ENCODE measurements at regions not wholly inside any gene's neighbourhood (a gene's known extent, or its start where the extent isn't known, plus 50 kb on each side); places are given as distances from the start of the nearest gene placed in this dataset.

- Histone ChIP-seq H3K4me1 (no peaks in the 10 kb centered on the region), H3K4me3 (no peak overlapping the region), H3K27me3 (peaks cover 0 to 63% (median 27%) of the 10 kb centered on the region in 7 donors), H3K9me3 (no peaks in the 10 kb centered on the region), H3K27ac (no peak overlapping the region), H3K36me3 (no peaks in the 10 kb centered on the region)
- intact Hi-C loops (cut with DNase I), result no loop called here
- ATAC-seq (no peak), DNase-seq (no peak)
- no peak for TF ChIP-seq CTCF (IDR thresholded peaks at IDR 0.05)
- 62 to 77% methylated on average over 1 of the region's 1 CpG for WGBS, 2 donors
Measured at GRCh38 chr1:157284451-157284850, 146.3 kb upstream of the ETV3 start.

GRCh38 chr1:157279802-157280140 is 141.6 kb upstream of the ETV3 start:
- no peaks in the 10 kb centered on the region for H3K4me1 ChIP-seq
- no peak for TF ChIP-seq CTCF (IDR thresholded peaks at IDR 0.05)
- no peaks in the 10 kb centered on the region for H3K9me3 ChIP-seq
- H3K27ac ChIP-seq, result no peak overlapping the region
- no peak for DNase-seq
- H3K27me3 ChIP-seq, result peaks cover 0 to 87% (median 64%) of the 10 kb centered on the region in 7 donors
- no peaks in the 10 kb centered on the region for H3K36me3 ChIP-seq
- no peak overlapping the region for H3K4me3 ChIP-seq
- 14 to 26% methylated on average over 3 of the region's 3 CpGs for WGBS, 2 donors
- intact Hi-C loops (cut with DNase I), result no loop called here
- no peak for ATAC-seq

- TF ChIP-seq CTCF (IDR thresholded peaks at IDR 0.05), result no peak
Measured at GRCh38 chr1:157279138-157279801, 141.1 kb upstream of the ETV3 start.

GRCh38 chr1:157278383-157279137 is 140.4 kb upstream of the ETV3 start:
- no peaks in the 10 kb centered on the region for H3K4me1 ChIP-seq
- H3K36me3 ChIP-seq, result no peaks in the 10 kb centered on the region
- H3K27ac ChIP-seq, result no peak overlapping the region
- 50 to 67% methylated on average over 28 of the region's 28 CpGs for WGBS, 2 donors
- intact Hi-C loops (cut with DNase I), result no loop called here
- no peak for TF ChIP-seq CTCF (IDR thresholded peaks at IDR 0.05)
- no peaks in the 10 kb centered on the region for H3K9me3 ChIP-seq
- no peak overlapping the region for H3K4me3 ChIP-seq
- peaks cover 0 to 85% (median 64%) of the 10 kb centered on the region in 7 donors for H3K27me3 ChIP-seq
- DNase-seq (no peak), ATAC-seq (no peak)

More at GRCh38 chr1:157279138-157279801, 141.1 kb upstream of the ETV3 start:
- no peak overlapping the region for H3K27ac ChIP-seq
- peaks cover 0 to 92% (median 64%) of the 10 kb centered on the region in 7 donors for H3K27me3 ChIP-seq
- intact Hi-C loops (cut with DNase I), result no loop called here
- H3K9me3 ChIP-seq, result no peaks in the 10 kb centered on the region
- H3K4me3 ChIP-seq, result no peak overlapping the region
- 13 to 36% methylated on average over 23 of the region's 23 CpGs for WGBS, 2 donors
- DNase-seq (no peak), ATAC-seq (no peak)
- no peaks in the 10 kb centered on the region for H3K4me1 ChIP-seq
- no peaks in the 10 kb centered on the region for H3K36me3 ChIP-seq
